GM12872 (cell line): ENCODE measurements at regions not wholly inside any gene's neighbourhood (a gene's known extent, or its start where the extent isn't known, plus 50 kb on each side); places are given as distances from the start of the nearest gene placed in this dataset.

Experiments used
- CTCF ChIP-seq: IDR thresholded peaks from 3 replicates; pipeline ENCODE4 v1.5.1; 2011; ENCODE audit warnings: low read depth, mild to moderate bottlenecking, low read length, moderate library complexity; ENCODE audit not compliant: insufficient read depth

- TF ChIP-seq CTCF: no peak
These were observed 389.2 kb downstream of the SHANK2 start for GRCh38 chr11:70863186-70863585.

- TF ChIP-seq CTCF: no peak
These were observed 388.4 kb downstream of the SHANK2 start for GRCh38 chr11:70863993-70864392.

- no peak for TF ChIP-seq CTCF
These were observed 387.0 kb downstream of the SHANK2 start for GRCh38 chr11:70865356-70865755.

GRCh38 chr11:70866834-70867233, 385.5 kb downstream of the SHANK2 start:
- TF ChIP-seq CTCF: no peak

GRCh38 chr11:70867281-70868047, 384.9 kb downstream of the SHANK2 start:
- no peak for TF ChIP-seq CTCF

GRCh38 chr11:70868341-70868885, 384.0 kb downstream of the SHANK2 start:
- no peak for TF ChIP-seq CTCF

GRCh38 chr11:70869054-70869453, 383.3 kb downstream of the SHANK2 start:
- TF ChIP-seq CTCF: no peak
